ENCODE measurements at regions not wholly inside any gene's neighbourhood (a gene's known extent, or its start where the extent isn't known, plus 50 kb on each side); places are given as distances from the start of the nearest gene placed in this dataset.

DNA sequence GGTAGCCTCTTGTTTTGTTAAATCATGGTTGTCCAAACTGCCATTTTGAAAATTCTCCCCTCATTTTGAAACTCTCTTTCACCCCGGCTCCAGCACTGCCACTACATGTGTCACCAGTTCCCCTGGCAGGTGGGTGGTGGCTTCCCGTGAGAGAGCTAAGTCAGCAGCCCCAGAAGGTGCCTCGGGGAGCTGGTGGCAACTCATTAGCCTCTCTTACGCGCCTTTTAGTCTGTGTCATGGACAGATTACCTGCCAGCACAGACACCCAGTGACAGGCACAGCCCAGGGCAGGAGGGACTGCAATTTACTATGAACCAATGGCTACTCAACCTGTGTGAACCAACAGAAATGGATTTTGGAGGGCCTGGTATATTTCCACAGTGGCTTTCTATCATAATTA lies 147.1 kb upstream of the SASH1 start:
- TF ChIP-seq POLR2AphosphoS5 (IDR thresholded peaks at IDR 0.05) (no peak), POLR2A (IDR thresholded peaks at IDR 0.05) (no peak)
- TF ChIP-seq, protein P1, sequence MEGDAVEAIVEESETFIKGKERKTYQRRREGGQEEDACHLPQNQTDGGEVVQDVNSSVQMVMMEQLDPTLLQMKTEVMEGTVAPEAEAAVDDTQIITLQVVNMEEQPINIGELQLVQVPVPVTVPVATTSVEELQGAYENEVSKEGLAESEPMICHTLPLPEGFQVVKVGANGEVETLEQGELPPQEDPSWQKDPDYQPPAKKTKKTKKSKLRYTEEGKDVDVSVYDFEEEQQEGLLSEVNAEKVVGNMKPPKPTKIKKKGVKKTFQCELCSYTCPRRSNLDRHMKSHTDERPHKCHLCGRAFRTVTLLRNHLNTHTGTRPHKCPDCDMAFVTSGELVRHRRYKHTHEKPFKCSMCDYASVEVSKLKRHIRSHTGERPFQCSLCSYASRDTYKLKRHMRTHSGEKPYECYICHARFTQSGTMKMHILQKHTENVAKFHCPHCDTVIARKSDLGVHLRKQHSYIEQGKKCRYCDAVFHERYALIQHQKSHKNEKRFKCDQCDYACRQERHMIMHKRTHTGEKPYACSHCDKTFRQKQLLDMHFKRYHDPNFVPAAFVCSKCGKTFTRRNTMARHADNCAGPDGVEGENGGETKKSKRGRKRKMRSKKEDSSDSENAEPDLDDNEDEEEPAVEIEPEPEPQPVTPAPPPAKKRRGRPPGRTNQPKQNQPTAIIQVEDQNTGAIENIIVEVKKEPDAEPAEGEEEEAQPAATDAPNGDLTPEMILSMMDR (IDR thresholded peaks at IDR 0.05) = no peak

Data from breast epithelium (tissue), 3 donors.